NCI-H345 (cell line): ENCODE measurements at regions not wholly inside any gene's neighbourhood (a gene's known extent, or its start where the extent isn't known, plus 50 kb on each side); places are given as distances from the start of the nearest gene placed in this dataset.

Experiments
- DNase-seq: peaks from one replicate; lab custom pipeline; 2025; lab: John Stamatoyannopoulos, UW

GRCh38 chr14:42929806-42930480 lies 1323.3 kb downstream of the LRFN5 start:
- DNase-seq = peak; percentile 39

GRCh38 chr14:42927313-42927712 lies 1320.6 kb downstream of the LRFN5 start:
- DNase-seq = no peak

- no peak for DNase-seq
Measured at GRCh38 chr14:42921901-42922300, 1315.2 kb downstream of the LRFN5 start.

GRCh38 chr14:42918615-42919014 lies 1311.9 kb downstream of the LRFN5 start:
- no peak for DNase-seq

- no peak for DNase-seq
Measured at GRCh38 chr14:42911642-42912041, 1305.0 kb downstream of the LRFN5 start.

GRCh38 chr14:42909659-42910058 lies 1303.0 kb downstream of the LRFN5 start:
- DNase-seq = no peak

- DNase-seq = no peak
Measured at GRCh38 chr14:42893183-42893582, 1286.5 kb downstream of the LRFN5 start.

GRCh38 chr14:42884100-42884499 lies 1277.4 kb downstream of the LRFN5 start:
- no peak for DNase-seq

- no peak for DNase-seq
Measured at GRCh38 chr14:42877716-42878115, 1271.0 kb downstream of the LRFN5 start.

GRCh38 chr14:42872786-42873185 lies 1266.1 kb downstream of the LRFN5 start:
- DNase-seq = peak; percentile 15

GRCh38 chr14:42869681-42870080 lies 1263.0 kb downstream of the LRFN5 start:
- DNase-seq = no peak

GRCh38 chr14:42862114-42862513 lies 1255.4 kb downstream of the LRFN5 start:
- DNase-seq = no peak

- no peak for DNase-seq
Measured at GRCh38 chr14:42860371-42860770, 1253.7 kb downstream of the LRFN5 start.

- DNase-seq = no peak
Measured at GRCh38 chr14:42856106-42856505, 1249.4 kb downstream of the LRFN5 start.

- no peak for DNase-seq
Measured at GRCh38 chr14:42855085-42855484, 1248.4 kb downstream of the LRFN5 start.

- DNase-seq = no peak
Measured at GRCh38 chr14:42854061-42854460, 1247.4 kb downstream of the LRFN5 start.

GRCh38 chr14:42848652-42849051 lies 1242.0 kb downstream of the LRFN5 start:
- no peak for DNase-seq

GRCh38 chr14:42814817-42815216 lies 1208.1 kb downstream of the LRFN5 start:
- no peak for DNase-seq

GRCh38 chr14:42806909-42807315 lies 1200.2 kb downstream of the LRFN5 start:
- no peak for DNase-seq

GRCh38 chr14:42804141-42804540 lies 1197.5 kb downstream of the LRFN5 start:
- DNase-seq = peak; percentile 57

GRCh38 chr14:42802346-42802745 lies 1195.7 kb downstream of the LRFN5 start:
- DNase-seq = no peak

GRCh38 chr14:42792166-42792565 lies 1185.5 kb downstream of the LRFN5 start:
- no peak for DNase-seq

- no peak for DNase-seq
Measured at GRCh38 chr14:42782754-42783153, 1176.1 kb downstream of the LRFN5 start.

- DNase-seq = no peak
Measured at GRCh38 chr14:42778984-42779383, 1172.3 kb downstream of the LRFN5 start.
